Breast epithelium (tissue), 3 donors: ENCODE measurements at regions not wholly inside any gene's neighbourhood (a gene's known extent, or its start where the extent isn't known, plus 50 kb on each side); places are given as distances from the start of the nearest gene placed in this dataset.
"Not testable (repeated sequence)": the region's sequence is repeated elsewhere in the genome, so short reads cannot be mapped to it uniquely, and the experiment has no call there.

Experiments used
- POLR2A ChIP-seq: fragments of 450-650 bp; IDR thresholded peaks from one replicate; pipeline ENCODE4 v1.6.1; 2016; ENCODE audit warnings: antibody characterized with exemption, mild to moderate bottlenecking, moderate library complexity
- POLR2AphosphoS5 ChIP-seq, 3 donors: sonication (generic); formaldehyde crosslinking; IDR thresholded peaks; one replicate each; pipeline ENCODE4 v1.6.1; 2017; ENCODE audit warnings: antibody characterized with exemption in 3 of 3

DNA sequence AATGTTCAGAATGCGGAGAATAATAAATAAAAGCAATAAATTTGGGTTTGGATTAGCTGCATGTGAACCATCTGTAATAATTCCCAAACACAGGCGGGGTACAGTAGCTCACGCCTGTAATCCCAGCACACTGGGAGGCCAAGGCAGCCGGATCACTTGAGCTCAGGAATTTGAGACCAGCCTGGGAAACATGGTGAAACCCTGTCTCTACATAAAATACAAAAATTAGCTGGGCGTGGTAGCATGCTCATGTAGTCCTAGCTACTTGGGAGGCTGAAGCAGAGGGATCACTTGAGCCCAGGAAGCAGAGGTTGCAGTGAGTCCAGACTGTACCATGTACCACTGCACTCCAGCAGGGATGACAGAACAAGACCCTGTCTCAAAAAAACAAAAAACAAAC lies 53.9 kb upstream of the KCTD7 start:
- TF ChIP-seq POLR2AphosphoS5 (IDR thresholded peaks at IDR 0.05); POLR2A: not testable (repeated sequence)
